DMS153 treated with DMSO at 0.1 percent for 48 hours (cell line): ENCODE measurements at regions not wholly inside any gene's neighbourhood (a gene's known extent, or its start where the extent isn't known, plus 50 kb on each side); places are given as distances from the start of the nearest gene placed in this dataset.

Experiments used
- DNase-seq: peaks from one replicate; lab custom pipeline; 2025; ENCODE audit not compliant: unreplicated experiment; lab: John Stamatoyannopoulos, UW

DNA sequence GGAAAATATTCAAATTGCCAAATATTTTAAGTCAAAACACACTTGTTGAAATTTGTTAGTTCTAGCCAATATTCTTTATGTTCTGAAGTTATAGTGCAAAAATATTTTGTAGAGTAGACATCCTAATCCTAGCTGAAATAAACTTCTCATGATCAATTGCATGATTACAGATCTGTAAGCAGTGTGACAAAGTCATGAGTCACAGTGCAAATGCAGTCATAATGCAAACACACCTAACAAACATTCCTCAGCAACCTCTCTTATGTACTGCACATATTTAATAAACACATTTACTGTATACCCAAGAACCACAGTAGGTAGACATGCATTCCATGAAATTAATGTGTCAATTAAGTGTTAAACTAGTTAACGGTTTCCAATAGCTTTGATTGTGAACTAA, 1857.4 kb downstream of the NCAM2 start:
- DNase-seq = no peak

DNA sequence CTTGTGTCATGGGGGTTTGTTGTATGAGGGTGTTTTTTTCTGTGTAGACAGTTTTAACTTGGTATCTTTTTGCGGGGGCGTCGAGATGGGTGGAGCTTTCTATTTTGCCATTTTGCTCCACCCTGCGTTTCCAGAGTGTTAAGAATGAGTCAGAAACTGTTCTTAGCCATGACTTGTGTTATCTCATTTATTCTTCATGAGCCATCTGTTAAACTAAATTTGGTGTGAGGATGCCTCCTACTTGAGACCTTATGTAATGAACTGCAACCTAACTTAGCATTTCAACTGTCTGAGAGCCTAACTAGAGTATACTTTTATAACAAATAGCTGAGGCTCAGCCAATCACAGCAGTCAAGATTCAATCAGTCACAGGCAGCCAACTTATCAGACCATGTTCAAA, 1873.5 kb downstream of the NCAM2 start:
- DNase-seq = no peak

DNA sequence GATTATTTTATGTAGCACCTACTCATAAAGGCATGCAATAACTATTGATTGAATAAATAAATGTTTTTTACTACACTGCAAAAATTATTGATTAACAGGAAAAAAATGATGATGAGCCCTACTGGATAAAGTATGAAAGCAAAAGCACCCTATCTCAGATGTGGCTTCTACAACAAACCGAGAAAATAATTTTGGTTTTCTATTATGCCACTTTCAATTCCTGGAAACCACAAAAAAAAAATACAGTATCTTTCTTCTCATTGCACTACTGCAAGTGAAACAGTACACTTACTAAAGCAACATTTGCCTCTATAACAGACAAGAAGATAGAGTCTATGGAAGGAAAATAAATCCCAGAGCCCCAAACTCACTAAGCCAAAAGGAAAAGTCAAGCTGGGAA, 1882.4 kb downstream of the NCAM2 start:
- DNase-seq = no peak

DNA sequence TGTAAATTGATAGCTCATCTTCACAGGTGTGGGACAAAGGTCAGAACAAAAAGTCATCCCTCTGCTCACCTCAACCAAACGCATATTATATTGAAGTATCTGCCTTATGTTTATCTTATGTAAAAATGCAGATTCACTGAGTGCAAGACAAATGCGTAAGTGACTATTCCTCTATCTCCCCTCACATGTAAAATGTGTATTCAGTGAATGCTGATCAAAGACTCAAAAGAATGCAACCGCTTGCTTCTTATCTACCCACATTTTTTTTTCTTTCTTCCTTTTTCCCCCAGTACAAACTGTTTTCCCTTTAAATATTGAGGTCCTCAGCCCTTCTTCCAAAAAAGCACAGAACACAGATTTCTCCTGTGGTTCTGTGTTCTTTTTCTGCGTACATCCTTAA, 1882.9 kb downstream of the NCAM2 start:
- no peak for DNase-seq

DNA sequence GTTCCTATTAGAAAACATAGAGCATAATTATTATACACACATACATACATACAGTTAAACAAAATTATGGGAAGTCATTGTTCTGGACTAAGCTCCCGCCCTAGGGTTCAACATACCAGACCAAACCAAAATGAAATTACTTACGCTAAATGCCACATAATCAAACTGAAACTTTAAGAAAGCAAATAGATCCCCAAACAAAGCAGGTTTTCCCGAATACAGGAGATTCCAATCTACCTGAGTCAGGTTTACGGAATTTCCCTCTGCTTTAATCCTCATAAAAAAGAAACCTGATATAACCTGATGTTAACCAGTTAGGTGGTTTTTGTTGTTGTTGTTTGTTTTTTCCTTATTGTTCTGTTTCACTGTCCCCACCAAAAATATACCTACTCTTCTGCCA, 1886.9 kb downstream of the NCAM2 start:
- no peak for DNase-seq

DNA sequence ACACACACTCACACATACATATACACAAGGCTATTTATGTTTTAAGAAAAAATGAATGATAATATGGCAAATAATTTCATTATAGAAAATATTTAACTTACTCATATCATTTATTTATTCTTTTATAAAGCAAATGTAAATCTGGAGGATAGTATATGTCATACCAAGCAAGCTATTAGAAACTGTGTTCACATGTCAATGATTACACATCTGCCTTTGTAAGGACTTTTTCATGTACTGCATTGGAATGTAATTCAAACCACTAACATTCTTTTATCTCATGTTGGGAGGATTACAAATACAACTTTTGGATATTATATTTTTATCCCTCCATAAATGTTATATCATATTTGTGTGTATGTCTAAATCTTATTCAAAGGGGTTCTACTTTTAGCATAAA, 1887.4 kb downstream of the NCAM2 start:
- DNase-seq = no peak

DNA sequence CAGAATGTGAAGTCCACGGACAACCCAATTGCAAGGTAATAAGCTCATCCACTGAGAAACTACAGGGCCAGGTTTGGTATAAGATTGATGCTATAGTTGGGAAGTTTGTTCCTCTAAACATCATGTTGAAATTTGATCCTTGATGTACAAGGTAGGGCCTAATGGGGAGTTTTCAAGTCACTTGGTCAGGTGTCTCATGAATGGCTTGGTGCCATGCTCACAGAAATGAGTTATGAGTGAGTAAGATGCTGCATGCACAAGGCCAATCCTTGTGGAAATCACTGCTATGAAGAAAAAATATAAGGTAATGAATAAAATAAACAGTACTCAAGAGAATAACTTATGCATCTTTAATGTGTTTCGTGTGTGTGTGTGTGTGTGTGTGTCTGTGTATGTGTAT, 1891.2 kb downstream of the NCAM2 start:
- no peak for DNase-seq

DNA sequence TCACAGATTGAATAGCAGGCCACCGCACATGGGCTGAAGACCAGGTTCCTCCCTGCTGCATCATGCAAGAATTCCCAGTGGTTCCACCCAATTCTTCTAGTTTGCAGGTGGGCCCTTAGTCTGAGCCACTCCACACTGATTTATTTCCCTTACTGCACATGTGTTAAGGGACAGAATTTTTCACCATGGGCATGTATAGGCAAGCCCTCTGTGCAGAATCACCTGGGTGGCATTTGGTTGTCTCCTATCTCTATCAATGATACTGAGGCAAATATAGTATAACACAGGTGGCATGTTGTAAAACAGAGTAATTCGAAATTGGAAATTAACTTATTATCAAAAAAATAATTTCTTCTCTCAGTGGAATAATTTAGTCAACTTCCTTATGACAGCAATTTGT, 1892.4 kb downstream of the NCAM2 start:
- no peak for DNase-seq

DNA sequence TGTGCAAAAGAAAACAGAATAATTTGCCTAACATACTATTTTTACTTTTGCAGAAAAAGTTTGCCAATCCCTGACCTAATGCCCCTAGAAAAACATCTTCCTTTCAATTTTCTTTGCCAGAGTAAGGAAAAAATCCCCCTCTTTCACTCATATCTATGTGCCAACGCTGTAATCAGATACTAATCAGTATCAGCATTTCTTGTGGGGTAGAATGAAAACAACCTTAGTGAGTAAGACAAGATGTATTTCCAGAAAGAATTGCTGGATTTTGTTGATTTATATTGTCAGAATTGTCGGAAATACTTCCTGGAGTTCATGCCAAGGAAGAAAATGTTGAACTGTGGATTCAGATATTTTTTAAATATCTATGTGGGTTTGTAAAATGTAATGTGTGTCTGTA, 1893.8 kb downstream of the NCAM2 start:
- no peak for DNase-seq

DNA sequence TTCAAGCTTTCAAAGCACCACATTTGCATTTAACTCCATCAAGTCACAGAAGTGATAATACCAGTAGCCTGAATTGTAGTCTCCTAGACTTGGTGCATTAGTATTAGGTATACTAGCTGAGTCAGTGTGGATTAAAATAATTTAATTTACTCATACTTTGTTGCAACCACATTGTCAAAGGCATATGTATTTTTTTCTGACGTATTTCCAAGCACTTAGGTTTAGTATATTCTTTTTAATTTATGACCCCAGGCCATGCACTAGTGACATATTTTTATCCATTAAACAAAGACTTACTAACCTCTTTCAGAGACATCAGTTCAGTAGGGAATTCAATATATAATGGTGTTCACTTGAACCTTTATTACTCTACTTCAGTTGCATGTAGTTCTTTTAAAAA, 1894.5 kb downstream of the NCAM2 start:
- no peak for DNase-seq

DNA sequence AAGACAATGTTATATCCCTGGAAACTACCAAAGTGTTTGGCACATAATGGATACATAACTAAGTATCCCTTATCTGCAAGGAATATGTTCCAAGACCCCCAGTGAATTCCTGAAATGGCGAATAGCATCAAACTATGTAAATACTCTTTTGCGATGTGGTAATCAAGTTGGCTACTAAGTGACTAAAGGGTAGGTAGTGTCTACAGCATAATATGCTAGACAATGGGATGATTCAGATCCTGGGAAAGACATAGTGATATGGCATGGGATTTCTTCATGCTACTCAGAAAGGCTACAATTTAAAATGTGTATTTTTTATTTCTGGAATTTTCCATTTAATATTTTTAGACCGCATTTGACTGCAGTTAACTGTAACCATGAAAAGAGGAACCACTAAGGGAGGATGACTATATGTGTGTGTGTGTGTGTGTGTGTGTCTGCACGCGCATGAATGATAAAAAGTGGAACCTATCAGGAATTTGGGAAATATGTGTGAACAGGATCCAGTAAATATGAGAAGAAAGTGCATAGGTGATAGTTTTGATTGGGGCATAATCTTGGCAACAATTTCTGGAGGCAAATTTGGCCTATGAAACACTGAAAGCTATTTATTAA, 1899.9 kb downstream of the NCAM2 start:
- DNase-seq = no peak

DNA sequence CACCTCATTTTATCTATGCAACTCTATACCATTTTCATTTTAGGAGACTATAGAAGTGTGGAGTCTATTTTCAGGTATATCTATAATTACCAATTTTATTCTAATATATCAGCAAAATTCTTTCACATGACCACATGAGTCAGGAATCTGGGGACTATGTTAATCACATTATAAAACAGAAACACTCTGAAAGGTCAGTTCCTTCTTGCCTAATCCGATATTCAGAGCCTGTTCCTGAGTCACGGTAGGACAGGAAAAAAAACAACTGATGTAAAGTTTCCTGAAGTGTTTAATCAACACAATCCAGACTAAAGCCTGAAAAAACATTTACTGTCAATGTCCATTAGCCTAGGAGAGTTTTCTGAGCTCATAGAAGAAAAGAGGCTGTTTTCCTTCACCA, 1902.3 kb downstream of the NCAM2 start:
- no peak for DNase-seq

DNA sequence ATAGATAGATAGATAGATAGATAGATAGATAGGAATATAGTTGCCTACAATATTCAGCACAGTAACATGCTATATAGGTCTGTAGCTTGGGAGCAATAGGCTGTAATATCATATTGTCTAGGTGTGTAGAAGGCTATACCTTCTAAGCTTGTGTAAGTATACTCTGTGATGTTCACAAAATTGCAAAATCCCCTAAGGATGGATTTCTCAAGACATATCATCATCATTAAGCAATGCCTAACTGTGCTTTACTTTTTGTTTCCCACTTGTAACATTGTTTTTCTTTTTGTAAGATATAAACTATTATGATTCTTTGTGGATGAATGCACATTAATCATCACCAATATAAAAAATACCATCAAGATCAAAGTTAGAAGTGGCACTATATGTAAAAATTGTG, 1905.6 kb downstream of the NCAM2 start:
- no peak for DNase-seq

DNA sequence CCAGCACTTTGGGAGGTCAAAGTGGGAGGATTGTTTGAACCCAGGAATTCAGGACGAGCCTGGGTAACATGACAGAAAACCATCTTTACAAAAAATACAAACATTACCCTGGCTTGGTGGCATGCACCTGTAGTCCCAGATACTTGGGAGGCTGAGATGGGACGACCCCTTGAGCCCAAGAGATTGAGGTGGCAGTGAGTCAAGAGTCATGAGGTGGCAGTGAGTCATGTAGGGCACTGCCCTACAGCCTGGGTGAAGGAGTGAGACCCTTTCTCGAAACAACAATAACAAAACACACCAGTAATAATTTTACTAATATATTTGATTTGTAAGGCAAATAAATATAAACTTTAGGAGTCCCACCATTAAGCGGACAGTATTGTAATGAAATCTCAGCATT, 1906.2 kb downstream of the NCAM2 start:
- no peak for DNase-seq

DNA sequence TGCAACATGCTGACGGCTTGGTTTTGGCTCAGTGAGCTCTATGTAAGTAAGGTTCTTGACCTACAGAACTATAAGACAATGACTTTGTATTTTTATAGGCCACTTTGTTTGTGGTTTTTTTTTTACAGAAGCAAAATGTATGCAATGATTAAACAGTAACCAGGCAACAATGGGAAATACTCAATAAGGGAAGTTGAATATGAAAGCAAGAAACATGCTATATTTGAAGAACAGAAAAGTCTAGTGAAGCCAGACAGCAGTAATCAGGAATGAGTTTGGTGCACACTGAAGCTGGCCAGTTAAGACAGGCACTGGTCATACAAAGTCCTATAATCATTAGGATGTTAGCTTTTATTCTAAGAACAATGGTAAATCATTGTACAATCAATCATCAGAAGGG, 1926.8 kb downstream of the NCAM2 start:
- DNase-seq = no peak

DNA sequence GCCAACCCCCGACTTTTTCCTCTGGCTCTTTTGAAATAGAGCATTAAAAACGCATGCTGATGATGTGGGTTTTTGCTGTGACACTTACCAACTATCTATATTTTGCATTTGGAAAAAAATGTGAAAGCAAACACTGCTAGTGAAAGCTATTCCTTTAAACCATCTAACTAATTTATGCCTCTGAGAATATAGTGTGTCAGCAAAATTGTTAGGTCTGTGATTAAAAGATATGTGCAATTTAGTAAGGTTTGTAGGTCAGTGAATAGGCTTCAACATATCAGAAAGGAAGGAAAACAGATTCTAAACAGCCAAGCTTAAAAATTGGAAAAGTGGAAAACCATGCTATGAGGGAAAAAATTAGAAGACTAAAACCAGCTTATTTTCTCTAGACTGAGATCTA, 1929.3 kb downstream of the NCAM2 start:
- no peak for DNase-seq

DNA sequence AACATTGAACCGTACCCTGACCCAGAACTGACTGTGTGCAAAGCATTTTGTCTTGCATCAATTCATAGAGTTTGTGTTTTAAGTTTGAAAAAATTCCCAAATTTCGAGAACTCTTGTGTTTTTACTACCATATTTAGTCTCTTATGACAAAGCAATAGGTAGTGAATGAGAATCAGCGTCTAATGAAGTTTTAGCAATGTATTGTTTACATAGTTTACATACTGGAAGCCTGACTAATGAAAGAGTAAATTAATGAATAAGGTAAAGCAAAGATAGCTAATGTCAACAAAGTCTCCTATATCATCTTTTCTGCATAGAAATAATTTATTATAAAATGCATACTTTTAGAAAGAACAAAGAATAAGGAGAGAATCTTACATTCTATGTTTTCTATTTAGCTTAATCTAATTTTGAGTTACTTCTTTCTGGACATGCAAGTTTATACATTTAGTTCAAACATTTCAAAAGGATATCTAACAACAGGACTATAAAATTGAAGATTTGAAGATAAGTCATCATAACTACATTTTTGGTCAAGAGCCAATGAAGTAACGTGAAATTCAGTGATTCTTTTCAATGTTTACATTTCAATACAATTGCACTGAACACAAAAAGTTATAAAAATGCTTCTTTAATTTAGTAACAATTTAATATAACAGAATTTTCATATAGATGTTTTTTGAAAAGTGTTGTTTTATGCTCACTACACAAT, 1943.7 kb downstream of the NCAM2 start:
- no peak for DNase-seq

DNA sequence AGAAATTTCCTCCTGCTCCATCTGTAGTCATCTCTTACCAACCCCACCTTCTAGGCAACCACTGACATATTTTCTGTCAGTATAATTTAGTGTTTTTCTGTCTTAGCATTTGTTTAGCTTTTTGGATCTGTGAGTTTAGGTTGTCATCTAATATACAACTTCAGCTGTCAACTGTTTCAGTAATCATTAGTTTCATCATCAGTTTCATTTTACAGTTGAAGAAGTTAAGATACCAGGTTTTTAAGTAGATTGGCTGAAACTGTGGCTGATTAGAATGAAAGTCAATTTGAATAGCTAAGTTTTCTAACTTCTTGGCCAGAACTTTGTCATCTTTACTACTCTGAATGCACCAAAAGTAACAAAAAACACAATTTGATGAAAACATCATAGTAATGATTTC, 1957.3 kb downstream of the NCAM2 start:
- DNase-seq = no peak

DNA sequence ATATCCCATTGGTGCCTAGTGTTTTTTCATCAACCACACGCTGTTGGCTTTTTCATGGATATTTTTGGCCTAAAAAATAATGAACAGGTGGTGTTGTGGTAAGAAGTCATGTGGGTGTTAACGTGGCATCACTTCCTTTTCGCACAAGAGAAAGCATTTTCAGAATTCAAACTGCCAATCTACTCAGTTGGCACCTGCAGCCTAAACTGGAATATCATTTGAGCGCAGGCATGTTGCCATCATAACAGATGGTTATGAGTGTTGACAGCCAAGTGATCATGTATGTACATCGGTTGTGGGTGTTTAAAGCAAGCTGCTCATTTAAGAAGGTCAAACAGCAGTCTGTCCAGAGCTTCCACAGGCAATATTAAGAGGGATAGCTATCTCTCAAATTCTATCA, 1963.0 kb downstream of the NCAM2 start:
- no peak for DNase-seq

DNA sequence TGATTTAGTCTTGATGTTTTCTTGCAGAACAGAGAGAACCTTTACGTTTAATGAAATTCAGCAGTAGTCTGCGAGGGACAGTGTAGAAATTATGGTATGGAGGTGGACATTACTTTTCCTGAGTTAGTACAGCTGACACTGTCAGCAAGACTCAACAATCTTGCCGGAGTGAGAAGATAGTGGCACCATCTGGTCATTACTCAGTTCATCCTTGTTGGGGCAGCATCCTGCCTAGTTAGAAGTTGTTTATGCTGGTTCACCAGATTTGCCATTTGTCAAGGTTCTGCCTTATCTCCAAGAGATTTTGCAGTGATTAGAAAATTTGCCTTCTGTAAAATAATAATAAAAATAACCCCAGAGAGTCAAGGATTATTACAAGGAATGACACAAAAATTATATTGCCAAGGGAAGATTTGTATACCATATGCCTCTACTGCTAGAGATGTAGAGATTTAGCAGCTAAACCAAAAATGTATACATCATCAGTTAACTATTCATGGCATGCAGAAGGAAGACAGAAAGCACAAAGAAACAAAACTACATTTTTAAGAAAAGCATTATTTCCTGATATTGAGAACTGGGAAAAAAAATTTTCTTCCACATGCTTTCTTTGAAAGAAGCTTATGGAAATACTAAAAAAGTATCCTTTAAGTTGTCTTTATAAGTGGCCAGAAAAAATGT, 1967.4 kb downstream of the NCAM2 start:
- no peak for DNase-seq

DNA sequence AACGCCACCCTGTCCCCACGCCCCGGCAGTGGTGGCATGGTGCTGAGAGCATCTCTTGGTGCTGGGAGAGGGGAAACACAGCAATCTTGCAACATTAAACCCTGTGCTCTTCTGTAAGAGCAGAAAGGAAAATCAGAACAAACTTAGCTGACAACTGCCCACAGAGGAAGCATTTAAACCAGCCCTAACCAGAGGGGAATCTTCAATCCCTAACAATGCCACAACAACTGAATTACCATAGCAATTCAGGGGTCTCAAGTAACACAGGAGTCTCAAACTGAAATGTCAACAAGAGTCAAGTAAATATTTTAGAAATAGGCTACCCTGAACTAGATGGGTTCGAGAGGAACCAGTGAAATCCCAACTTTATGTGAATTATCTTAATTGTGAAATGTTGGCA, 1983.6 kb downstream of the NCAM2 start:
- DNase-seq = no peak

DNA sequence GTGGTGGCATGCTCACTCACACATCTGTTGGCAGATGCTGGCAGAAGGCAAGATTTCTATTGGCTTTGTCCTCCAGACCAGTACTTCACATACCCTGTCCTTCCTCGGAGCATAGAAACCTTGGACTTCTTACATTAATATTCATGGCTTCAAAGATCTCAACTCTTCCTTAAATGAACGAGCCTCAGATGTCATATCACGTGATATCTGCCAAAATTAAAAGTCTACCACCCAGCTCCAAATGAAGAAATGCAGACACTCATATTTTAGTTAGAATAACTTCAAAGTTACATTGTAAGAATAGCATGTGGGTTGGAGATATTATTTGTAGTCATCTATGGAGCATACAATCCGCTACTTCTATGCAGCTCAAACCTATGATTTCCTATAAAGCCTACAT, 1994.9 kb downstream of the NCAM2 start:
- no peak for DNase-seq
